Kasumi-1 (cell line): ENCODE measurements at regions not wholly inside any gene's neighbourhood (a gene's known extent, or its start where the extent isn't known, plus 50 kb on each side); places are given as distances from the start of the nearest gene placed in this dataset.
"Not testable (repeated sequence)": the region's sequence is repeated elsewhere in the genome, so short reads cannot be mapped to it uniquely, and the experiment has no call there.

Experiments used
- DNase-seq, 2 experiments: peaks; one replicate each; lab custom pipeline; 2025; lab: John Stamatoyannopoulos, UW

DNA sequence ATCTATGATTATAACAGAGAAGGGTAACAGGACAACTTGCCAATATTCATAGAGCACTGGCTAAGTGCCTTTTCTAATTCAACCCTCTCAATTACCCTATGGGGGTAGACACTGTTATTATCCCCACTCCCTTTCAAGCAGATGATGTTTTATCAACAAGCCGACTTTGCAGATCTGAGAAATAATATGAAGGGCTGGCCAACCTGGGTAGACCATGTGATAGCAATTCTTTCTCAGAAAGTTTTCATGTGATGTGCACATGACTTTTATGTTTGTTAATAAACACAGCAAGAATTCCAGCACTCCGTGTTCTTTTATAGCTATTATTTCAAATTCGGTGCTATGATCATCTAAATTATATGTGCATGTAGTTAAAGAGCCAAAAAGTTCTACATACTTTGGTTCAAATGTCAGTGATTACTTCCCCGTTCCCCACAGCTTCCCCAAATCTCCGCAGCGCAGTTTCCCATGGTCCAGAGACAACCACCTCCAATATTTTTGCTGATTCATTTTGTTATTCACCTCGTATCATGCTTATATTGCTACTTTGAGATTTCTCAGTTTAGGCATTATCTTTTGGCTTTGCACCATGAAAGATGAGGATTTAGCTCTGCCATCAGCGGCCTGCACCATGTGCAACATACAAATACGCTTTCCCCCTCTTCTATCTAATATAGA, 96.7 kb upstream of the GADD45A start:
- DNase-seq = no peak

DNA sequence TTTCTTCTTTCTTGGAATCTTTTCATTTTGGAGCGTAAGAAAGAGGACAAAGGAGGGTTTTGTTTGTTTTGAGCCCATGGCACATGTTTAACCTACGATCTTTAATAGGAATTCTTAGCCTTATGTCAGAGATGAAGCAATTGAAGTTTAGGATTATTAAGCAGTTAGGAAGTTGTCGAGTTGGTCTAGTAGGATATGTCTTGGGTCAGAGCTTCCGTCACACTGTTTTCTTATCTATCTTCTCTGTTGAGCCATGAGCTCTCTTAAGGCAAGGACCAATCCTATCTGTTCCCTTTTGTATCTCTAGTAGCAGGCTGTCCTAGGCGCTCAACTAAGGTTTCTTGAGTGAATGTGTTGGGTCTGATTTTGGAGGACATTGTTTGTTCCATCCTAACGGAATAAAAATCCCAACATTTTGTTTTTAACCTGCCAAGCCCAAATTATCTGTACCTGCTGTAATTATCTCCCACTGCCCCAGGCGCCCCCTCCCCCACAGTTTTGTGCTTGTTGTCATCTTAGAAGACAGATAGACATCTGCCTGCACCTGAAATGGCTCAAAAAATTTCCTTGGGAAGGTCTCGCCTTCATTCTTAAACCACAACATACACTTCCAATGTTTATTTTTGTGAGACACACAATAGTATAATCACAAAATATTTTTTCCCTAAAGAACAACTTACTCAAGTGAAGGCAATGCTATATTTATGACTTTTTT, 95.3 kb upstream of the GADD45A start:
- no peak for DNase-seq

DNA sequence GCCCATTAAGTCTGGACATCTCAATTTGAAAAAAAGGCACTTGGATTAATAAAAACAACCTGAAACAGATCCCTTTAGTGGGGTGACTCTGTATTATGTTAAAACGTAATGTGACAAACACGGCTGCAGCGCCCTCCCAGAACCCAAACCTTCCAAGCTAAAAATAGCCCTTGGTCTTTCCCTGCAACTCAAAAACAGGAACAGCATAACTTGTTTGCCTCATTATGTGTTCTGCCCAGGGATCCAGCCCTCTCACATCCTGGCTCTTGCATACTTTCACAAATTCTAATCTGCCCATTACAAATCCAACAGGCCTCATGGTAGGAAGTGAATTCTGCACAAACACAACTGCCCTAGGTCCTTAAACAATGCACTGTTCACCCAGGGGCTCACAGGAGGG, 94.7 kb upstream of the GADD45A start:
- DNase-seq = peak; percentile 27 to 62

DNA sequence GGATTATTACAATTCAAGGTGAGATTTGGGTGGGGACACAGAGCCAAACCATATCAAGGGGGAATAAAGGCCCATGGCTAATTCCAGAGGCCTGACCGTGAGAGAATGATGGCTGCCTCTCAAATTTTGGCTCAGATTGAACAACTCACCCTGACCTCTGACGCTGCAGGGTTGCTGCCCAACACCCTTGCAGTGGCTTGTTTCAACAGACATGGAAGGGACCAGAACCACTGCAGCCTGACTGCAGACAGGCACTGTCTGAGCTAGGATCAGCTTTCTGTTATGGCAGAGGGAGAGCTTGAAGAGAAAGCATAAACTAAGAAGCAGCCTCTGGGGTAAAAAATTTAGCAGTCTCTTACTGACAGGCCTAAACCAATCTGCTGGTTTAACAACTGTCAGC, 90.2 kb upstream of the GADD45A start:
- no peak for DNase-seq

DNA sequence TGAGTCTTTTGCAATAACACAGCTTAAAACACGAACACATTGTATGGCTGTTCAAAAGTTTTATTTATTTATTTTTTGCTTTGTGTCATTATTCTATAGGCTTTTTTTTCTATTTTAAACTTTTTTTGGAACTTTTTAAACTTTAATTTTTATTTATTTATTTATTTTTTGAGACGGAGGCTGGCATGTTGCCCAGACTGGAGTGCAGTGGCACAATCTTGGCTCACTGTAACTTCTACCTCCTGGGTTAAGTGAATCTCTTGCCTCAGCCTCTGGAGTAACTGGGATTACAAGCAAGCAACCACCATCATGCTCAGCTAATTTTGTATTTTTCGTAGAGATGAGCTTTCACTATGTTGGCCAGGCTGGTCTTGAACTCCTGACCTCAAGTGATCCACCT, 88.3 kb upstream of the GADD45A start:
- DNase-seq = no peak

DNA sequence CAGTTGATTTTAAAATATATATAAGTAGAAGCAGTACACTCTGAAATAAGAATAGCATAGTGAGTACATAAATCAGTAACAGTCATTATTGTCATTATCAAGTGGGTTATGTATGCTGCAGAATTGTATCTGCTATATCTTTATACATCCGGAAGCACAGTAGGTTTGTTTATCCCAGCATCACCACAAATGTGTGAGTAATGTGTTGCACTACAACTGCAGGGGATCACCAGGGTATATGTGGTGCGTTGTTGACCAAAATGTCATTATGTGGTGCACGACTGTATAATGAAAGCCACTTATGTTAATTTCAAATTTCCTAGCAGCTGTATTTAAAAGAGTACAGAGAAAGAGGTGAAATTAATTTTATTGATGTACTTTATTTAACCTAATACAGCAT, 87.7 kb upstream of the GADD45A start:
- DNase-seq = no peak

DNA sequence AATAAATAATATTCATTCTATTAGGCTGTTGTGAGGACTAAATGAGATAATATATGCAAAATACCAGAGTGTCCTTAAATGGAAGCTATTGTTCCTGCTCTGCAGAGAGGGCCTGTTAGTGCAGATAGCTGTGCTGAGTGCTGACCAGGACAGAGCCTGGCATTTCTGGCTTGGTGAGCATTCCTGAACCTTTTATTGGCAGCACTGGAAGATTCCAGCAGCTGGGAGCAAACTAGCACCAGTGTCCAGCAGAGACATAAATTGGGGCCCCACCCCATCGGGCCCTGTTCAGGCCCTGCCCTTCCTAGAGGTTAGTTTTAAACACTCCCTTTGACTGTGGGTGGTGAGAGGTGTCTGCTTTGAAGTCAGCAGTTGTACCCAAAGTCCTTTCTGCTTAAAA, 85.9 kb upstream of the GADD45A start:
- no peak for DNase-seq

DNA sequence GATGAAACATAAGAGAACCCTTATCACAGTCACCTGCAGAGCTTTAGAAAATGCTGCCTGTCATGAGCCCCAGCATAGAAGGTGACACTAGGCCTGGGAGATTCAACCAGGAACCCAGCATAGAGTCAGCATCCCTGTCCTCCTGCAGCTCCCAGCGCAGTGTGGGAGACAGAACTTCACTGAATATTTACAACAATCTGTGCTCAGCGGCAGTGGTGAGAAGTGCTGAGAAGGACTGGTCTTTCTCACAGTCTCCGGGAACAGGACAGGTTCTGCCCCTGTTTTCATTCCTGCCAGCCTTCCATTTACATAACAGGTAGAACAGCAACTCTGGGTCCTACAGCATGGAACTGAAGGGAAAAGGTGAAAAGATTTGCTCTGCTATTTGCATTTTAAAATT, 83.5 kb upstream of the GADD45A start:
- no peak for DNase-seq

DNA sequence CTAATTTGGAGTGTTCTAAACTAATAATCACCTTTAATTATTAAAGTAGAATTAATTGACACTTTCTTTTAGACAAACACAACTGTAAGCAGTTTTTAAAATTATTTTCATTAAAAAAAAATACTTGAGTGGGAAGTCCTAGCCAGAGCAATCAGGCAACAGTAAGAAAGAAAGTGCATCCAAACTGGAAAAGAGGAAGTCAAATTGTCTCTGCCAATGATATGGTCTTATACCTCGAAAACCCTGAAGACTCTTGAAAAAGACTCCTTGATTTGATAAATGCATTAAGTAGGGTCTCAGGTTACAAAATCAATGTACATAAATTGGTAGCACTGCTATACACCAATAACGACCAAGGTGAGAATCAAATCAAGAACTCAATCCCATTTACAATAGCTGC, 83.0 kb upstream of the GADD45A start:
- peak; percentile 25 to 52 for DNase-seq

DNA sequence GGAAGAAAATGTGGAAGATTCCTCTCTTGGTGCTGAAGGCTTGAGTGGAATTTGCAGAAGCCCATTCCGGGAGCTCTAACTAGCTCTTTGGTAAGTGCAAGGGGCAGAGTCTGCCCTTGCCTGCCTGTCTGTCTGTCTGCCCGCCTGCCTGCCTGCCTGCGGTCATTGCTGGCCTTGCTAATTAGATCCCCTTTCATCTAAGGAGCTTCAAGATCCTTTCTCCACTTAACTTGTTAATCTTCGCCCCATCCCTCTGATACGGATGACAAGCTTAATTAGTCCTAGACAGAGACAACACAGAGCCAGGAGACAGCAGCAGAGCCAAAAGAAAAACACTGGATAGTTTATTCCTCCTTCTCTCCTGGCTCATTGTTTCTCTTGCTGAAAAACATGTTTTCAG, 80.2 kb upstream of the GADD45A start:
- no peak for DNase-seq

DNA sequence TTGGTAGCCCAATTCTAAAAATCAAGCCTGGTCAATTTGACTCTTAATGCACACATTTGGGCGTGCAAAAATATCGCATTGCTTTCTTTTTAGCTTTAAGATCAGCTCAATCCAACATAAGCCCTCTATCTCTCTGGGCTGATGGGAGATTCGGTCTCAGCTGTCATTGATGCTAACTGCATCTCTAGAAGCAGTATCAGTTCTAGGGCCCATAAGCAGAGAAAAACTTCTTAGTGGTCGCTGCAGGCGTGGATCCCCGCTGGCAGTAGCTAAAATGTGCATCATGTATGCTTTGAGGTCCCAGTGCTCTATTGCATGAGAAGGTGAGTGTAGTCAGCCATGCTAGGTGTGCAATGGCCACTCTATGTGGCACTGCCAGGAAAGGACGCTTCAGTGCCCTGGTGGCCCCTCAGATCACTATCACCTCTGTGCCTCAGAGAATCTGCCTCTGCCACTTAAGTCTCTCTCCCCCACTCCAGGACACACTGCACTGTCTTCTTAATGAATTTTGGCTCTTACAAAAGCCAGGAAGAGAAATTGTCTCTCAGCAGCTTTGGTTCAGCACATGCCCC, 79.7 kb upstream of the GADD45A start:
- DNase-seq = no peak

DNA sequence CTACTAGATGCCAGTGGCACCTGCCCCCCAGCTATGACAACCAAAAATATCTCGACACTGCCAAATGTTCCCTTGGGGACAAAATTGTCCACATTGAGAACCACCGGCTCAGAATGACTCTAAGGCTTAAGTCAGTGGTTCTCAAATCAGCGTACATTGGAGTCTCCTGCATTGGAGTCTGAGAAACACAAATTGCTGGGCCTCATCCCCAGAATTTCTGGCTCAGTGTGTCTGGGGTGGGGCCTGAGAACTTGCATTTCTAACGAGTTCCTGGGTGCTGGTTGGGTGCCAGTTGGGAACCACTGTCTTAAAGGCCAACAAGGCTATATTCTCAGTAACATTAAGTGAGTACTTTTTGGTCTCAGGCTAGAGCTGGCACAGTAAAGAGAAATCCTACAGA, 77.7 kb upstream of the GADD45A start:
- DNase-seq = no peak

DNA sequence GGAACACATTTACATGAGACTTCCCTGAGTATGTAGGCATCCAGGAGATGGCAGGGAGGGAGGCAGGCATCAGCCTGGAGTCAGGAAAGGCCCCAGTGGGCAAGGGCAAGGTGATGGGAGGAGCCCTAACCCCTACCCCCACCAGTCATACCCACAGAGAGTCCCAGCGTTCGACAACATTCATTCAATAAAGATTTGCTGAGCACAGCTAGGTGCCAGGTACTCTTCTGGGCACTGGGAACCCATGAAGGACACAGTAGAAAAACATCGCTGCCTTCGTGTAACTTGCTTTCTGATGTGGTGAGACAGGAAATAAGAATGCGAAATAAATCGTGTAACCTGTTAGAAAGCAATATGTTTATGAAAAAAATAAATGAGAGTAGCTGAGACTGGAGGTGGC, 77.3 kb upstream of the GADD45A start:
- no peak for DNase-seq

DNA sequence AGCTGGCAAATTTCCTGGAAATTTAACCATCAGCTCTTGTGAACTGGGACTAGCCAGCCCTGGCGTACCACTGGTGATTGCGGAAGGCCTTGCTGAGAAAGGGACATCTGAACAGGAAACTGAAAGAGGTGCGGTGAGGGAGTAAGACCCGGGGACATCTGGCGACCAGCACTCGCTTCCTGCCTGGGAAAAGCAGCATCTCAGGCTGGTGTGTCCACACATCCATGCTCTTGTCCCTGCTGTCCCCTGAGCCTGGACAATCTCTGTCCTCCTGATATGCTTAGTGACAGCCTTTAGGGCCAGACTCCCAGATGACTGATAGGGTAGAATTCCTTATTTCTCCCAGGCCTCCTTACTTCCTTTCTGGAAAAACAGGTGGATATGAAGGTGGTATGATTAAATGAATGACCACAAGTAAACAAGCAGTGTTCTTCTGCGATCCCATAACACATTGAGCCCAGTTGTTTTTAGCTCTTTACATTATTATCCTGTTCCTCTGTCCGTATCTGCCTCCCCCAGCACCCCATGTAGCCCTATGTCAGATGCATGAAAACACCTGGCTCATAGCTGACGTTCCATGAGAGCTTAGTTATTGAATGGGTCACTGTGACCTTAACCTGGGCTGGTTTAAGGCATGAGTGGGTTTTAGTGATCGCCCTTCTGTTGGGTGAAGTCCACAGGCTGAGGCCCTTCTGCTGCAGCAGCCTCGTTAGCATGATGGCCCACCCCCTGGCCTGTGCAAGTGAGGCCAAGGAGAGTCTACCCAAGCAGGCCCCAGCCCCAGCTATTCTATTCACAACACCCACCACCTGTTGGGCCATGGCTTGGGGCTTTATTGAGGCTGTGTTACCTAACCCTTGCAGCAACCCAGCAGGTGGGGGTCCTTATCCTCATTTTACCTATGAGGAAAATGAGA, 76.1 kb upstream of the GADD45A start:
- no peak for DNase-seq

DNA sequence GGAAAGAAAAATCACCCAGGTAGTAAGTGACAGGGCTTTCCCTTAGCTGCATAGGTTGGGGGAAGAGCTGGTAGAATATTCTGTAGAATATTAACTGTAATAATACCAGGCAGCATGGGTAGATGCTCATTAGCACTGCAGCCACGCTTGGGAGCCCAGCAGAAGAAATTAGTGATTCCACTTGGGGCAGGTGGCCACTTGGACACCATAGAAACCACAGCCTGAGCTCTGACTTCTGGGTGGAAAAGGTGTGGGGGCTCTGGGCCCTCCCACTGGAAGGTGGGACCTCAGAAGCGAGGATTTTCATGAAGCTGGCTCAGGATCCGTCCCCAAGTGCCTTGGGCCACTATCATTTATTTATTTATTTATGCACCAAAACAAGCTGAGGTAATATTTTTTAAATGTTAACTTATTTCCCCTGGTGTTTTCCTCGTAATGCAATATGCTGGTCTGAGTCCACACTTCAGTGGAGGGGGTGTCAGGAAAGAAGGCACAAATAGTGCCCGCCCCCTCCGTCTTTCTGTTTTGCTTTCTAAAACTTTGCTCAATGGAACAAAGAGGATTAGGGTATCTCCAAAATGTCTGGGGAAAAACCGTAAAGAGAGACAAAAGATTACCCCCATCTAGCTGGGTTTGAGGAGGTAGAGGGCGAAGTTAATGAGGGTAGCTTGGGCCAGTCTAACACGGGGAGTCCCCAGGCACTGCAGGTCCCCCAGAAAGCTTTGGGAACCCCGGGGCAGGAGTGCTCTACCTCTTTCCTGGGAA, 75.2 kb upstream of the GADD45A start:
- no peak for DNase-seq

DNA sequence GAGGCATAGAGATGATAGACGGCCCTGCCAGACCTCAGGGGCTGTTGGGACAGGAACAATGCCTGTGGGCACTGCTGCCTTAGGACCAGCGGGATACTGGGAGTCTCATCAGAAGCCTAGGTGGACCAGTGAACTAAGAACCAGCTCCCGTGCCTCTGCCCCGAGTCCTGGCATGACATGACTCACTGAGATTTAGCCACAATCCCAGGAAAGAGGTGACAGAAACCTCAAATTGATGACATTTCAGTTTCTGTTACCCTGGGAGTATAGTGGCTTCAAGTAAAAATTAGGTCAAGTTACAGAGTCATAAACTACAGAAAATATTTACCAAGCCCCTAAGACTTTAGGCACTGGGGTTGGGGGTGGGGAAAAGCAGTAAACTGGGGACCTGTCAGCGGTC, 74.6 kb upstream of the GADD45A start:
- no peak for DNase-seq

DNA sequence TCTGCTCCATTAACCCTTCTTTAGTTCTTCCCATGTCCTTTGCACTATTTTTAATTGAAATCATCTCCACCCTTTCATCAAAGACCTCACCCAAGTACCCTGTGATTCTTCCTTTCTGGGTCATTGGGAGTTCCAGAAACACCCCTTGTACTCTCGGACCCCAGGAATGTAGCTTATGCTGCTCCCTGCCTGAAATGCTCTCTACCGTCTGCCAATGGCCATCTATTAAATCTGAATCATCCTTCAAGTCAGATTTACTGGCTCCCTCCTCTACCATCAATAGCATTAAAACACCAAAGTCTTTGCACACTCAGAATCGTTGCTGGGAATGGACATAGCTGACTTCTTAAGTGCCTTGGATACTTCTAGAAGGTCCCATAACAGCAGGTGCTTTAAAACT, 73.2 kb upstream of the GADD45A start:
- DNase-seq = no peak

DNA sequence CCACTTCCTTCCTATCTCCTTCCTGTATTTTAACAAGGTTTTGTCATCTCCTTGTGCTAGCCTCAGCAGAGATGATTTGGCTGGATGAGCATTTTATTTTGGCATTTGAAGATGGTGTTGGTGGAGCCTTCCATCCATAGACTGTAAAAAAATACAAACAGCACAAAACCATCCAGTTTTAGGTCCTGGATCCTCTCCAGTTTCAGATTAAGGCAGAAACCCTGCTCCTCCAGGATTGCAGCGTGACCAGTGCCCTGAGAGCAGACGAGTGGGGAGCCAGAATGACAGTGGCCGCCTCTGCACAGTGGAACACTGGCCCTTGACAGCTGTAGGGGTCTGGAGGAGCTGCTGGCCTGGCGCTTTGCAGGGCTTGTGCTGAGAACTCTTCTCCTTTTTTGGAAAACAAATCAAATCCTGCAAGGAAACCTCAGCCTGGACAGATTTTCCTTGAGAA, 72.2 kb upstream of the GADD45A start:
- DNase-seq = peak; percentile 15 to 33

DNA sequence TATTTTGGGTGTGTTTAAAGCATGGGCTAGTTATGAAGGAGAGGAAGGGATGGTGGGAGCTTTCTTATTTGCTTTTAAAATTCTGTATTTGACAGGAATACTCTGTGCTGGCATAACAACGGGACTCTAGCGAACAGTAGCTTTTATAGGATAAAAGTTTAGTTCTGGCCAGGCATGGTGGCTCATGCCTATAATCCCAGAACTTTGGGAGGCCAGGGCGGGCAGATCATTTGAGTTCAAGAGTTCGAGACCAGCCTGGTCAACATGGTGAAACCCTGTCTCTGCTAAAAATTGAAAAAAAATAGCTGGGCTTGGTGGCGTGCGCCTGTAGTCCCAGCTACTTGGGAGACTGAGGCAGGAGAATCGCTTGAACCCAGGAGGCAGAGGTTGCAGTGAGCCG, 71.5 kb upstream of the GADD45A start:
- not testable (repeated sequence) for DNase-seq

DNA sequence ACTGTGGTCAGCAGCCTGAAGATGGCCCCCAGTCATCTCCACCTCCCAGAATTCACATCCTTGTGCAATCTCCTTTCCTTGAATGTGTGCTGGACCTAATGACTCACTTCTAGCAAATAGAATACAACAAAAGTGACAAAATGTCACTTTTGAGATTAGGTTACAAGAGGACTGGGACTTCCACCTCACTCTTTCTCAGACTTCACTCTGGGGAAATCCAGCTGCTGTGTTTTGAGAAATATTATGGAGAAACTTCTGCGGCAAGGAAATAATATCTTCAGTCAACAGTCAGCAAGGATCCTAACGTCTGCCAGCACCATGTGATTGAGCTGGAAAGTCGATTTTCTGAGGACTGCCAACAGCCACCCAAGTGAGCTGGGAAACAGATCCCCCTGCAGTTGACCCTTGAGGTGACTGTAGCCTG, 70.5 kb upstream of the GADD45A start:
- no peak for DNase-seq

DNA sequence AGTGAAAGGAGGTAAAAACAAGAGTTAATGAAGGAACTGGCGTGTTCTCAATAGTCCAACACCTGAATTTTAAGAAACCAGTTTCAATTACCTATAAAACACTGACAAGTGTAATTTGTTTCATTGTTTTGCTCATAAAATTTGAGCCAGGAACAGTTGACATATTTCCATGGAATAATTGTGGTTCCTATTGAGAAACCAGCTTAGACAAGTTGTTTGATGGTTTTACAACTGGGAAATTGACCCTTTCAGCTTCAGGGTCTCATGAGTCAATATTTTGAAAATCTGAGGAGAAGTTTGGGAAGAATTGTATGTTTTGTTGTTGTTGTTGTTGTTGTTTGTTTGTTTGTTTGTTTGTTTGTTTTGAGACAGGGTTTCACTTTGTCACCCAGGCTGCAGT, 69.1 kb upstream of the GADD45A start:
- no peak for DNase-seq
